CMK (cell line): ENCODE measurements at regions not wholly inside any gene's neighbourhood (a gene's known extent, or its start where the extent isn't known, plus 50 kb on each side); places are given as distances from the start of the nearest gene placed in this dataset.
"Not testable (repeated sequence)": the region's sequence is repeated elsewhere in the genome, so short reads cannot be mapped to it uniquely, and the experiment has no call there.

Experiments used
- DNase-seq: peaks from one replicate; pipeline ENCODE4 v3.0.0-alpha.2; 2010; ENCODE audit warnings: low read depth

- DNase-seq, result no peak
Measured at GRCh38 chr9:117649126-117649525, 55.1 kb upstream of the TLR4 start.

GRCh38 chr9:117644932-117645636, 59.1 kb upstream of the TLR4 start:
- DNase-seq, result no peak

GRCh38 chr9:117644133-117644931, 59.9 kb upstream of the TLR4 start:
- DNase-seq, result peak; percentile 17

- DNase-seq, result no peak
Measured at GRCh38 chr9:117643288-117643654, 60.9 kb upstream of the TLR4 start.

- DNase-seq, result not testable (repeated sequence)
Measured at GRCh38 chr9:117642571-117643287, 61.5 kb upstream of the TLR4 start.

GRCh38 chr9:117636681-117637080, 67.5 kb upstream of the TLR4 start:
- no peak for DNase-seq

- no peak for DNase-seq
Measured at GRCh38 chr9:117625154-117625553, 79.0 kb upstream of the TLR4 start.

GRCh38 chr9:117624106-117624505, 80.1 kb upstream of the TLR4 start:
- no peak for DNase-seq

GRCh38 chr9:117622347-117622746, 81.9 kb upstream of the TLR4 start:
- no peak for DNase-seq

- no peak for DNase-seq
Measured at GRCh38 chr9:117616431-117616831, 87.8 kb upstream of the TLR4 start.

GRCh38 chr9:117612317-117612716, 91.9 kb upstream of the TLR4 start:
- DNase-seq, result no peak

GRCh38 chr9:117597977-117598376, 106.2 kb upstream of the TLR4 start:
- no peak for DNase-seq

GRCh38 chr9:117596678-117597077, 107.5 kb upstream of the TLR4 start:
- no peak for DNase-seq

GRCh38 chr9:117595650-117596049, 108.6 kb upstream of the TLR4 start:
- DNase-seq, result no peak

GRCh38 chr9:117587263-117587662, 116.9 kb upstream of the TLR4 start:
- DNase-seq, result no peak

GRCh38 chr9:117574099-117574498, 130.1 kb upstream of the TLR4 start:
- DNase-seq, result no peak

GRCh38 chr9:117564839-117565238, 139.4 kb upstream of the TLR4 start:
- DNase-seq, result no peak

GRCh38 chr9:117561761-117562160, 142.4 kb upstream of the TLR4 start:
- no peak for DNase-seq

GRCh38 chr9:117555964-117556629, 141.2 kb upstream of the ASTN2 start:
- peak; percentile 11 for DNase-seq

GRCh38 chr9:117552811-117553210, 138.0 kb upstream of the ASTN2 start:
- DNase-seq, result no peak

- DNase-seq, result no peak
Measured at GRCh38 chr9:117551171-117551570, 136.3 kb upstream of the ASTN2 start.

GRCh38 chr9:117549444-117549843, 134.6 kb upstream of the ASTN2 start:
- DNase-seq, result no peak
